Hematopoietic multipotent progenitor cell treated with erythropoietin and hydrocortisone succinate and interleukin-3 and kit ligand, for 8 days (in vitro differentiated cells): ENCODE measurements at regions not wholly inside any gene's neighbourhood (a gene's known extent, or its start where the extent isn't known, plus 50 kb on each side); places are given as distances from the start of the nearest gene placed in this dataset.
A peak's percentile ranks its signal among the peaks of the same experiment; 100 is the strongest.

Source experiments
- DNase-seq: peaks from one replicate; pipeline ENCODE4 v3.0.0-alpha.2; 2015

GRCh38 chr4:179976777-179977176 lies 2266.4 kb upstream of the TENM3 start:
- DNase-seq = no peak

GRCh38 chr4:179977378-179977777 lies 2265.8 kb upstream of the TENM3 start:
- DNase-seq = no peak

- no peak for DNase-seq
Measured at GRCh38 chr4:179981161-179981560, 2262.0 kb upstream of the TENM3 start.

DNA sequence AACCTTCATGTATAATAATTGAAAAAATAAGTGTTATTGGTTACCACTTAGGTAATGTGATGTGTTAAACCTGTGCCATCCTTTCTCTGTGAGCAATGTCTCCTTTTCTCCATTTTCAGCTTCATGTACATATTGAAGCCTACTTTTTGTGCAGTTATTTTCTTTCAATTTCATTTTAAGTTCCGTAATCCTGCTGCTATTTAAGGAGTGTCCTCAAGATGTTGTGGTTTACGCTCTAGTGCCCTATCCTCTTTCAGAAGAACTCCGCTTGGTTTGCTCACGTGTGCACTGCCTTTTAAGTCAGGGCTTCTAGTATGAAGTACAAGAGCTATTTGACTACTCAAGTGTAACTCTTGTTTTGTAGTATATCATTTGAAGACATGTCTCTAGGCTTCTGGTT lies 2253.2 kb upstream of the TENM3 start:
- no peak for DNase-seq

- no peak for DNase-seq
Measured at GRCh38 chr4:180009316-180009715, 2233.9 kb upstream of the TENM3 start.

GRCh38 chr4:180028682-180029081 lies 2214.5 kb upstream of the TENM3 start:
- DNase-seq = peak; percentile 55

DNA sequence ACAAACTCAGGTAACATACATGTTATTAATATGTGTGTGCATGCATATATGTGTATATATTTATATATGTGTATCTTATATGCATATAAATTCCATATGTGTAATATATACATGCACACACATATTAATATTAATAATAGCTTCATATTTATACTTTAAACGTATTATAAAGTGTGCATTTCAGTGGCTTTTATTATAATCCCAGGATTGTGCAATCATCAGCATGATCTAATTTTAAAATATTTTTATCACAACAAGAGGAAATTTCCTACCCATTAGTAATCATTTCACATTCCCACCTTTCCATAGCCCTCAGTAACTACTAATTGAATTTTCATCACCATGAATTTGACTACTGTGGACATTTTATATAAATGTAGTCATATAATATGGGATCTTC lies 2211.9 kb upstream of the TENM3 start:
- DNase-seq = no peak

DNA sequence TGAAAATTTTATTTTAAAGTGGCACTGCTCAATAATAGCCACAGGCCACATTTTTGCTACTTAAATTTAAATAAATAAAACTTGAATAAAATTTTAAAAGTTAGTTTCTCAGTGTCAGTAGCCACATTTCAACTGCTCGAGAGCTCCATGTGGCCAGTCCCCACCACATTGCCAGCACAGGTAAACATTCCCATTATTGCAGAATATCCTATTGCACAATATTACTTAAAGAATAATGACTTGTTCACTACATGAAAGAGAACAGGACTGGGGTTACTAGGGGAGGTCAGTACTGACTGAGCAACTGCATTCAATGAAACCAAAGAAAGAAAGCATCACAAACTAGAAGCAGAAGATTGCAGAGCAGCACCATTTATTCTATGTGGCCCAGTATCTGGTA lies 2201.6 kb upstream of the TENM3 start:
- DNase-seq = no peak

- no peak for DNase-seq
Measured at GRCh38 chr4:180052629-180053028, 2190.6 kb upstream of the TENM3 start.

DNA sequence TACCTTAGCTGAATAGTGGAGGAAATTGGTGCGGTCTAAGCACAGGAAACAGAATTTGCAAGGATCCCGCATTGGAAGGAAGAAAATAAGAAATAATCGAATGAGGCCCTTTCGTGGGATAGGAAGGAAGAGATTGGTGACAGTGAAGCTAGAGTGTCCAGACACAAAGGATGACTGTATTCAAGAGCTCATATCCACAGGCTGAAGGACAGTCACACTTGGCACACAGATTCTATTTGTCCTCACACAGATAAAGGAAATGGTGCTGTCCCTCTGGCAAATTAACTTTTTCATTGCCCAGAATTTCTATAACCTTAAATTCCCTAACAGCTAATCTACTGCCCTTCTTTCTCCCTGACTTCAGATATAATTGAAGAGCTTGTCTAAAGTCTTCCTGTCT lies 2188.9 kb upstream of the TENM3 start:
- no peak for DNase-seq

DNA sequence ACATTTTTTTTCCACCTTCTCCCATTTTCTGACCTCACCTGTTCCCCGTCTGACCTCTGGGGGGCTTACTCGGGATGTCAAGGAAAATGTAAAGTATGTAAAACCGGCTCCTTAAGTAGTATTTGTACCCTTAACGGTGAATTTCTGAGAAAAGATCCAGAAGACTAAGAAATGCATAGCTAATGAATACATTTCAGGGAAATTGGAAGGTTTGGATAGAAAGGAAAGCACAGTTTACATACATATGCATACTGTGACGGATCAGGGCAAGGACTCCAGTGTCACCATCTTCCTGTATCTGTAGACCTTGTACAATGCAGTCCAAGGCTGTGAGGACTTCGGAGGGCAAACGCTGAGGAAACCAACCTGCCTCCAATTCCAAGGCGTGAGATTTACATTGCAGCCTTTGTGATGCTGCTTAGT lies 2185.9 kb upstream of the TENM3 start:
- DNase-seq = no peak

DNA sequence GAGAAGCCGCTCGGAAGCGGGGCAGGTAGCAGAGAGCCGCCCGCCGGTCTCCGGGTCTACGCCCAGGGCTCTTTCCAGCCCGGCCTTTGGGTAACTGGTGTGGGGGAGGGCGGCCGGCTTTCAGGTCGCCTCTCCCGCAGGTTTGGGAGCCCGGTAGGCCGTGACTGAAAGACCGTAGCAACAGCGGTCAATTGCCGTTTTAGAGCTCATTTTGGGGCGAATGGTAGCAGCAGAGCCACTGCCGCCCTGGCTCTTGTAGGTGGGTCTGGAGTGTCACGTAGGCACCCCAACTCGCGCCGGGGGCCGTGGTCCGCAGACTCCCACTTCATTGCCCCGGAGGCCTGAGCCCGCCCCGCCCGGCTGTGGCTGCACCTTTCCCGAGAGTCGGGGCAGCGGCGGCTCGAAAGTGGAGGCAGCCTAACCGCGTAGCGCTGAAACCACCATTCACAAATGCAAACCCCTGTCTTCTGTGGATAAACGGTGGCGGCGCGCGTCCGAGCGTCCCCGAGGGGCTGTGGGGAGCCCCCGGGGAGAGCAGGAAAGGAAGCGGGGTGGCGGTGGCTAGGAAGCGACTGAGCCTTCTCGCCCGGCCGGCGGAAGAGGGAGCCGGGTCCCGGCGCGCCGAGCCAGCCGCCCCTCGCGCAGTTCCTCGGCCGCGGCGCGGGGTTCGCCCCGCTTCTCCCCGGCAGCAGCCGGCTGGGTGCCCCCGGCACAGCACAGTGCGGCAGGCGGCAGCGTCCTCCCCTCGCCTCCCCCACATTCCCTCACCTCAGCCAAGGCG lies 2185.1 kb upstream of the TENM3 start:
- DNase-seq = no peak

DNA sequence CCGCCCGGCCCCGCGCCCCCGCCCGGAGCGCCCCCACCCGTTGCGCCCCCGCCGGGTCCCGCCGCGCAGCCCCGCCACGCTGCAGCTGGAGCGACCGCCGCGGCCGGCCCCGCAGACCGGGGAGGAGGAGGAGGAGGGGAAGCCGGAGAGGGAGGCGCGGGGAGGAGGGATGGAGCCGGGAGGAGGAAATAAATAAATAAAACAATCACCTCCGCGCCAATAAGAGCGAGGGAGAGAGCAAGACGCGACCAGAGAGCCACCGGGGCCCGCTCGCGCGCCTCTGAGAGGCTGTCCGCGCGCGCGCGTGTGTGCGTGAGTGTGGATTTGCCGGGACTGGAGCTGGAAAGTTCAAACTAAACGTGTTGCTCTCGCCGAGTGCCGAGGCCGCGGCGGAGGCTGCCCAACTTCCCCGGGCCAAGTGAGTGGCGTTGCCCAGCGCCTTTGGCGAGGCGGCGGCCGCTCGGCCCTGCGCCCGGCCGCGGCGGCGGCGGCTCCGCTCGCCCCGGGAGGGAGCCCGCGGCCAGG lies 2184.4 kb upstream of the TENM3 start:
- no peak for DNase-seq

- no peak for DNase-seq
Measured at GRCh38 chr4:180059216-180059881, 2183.9 kb upstream of the TENM3 start.

GRCh38 chr4:180060159-180060889 lies 2182.9 kb upstream of the TENM3 start:
- DNase-seq = no peak

DNA sequence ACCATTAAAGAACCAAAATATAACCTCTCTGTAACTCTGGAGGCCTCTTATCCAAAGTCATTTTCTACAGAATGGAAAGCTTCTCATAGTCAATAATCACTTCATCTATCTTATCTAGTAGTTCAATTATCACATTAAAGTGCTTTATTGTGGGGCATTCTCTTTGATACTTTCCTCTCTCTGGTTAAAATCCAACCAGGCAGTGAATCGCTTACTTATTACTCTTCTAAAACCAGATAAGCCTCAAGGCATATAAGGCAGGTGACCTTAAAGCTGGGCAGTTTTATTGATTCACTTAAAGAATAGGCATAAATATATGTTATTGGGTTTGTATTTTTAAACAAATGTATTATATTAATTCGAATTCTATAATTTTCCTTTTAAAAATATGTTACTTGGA lies 2162.1 kb upstream of the TENM3 start:
- DNase-seq = no peak

- no peak for DNase-seq
Measured at GRCh38 chr4:180084561-180084960, 2158.6 kb upstream of the TENM3 start.

GRCh38 chr4:180086480-180087190 lies 2156.6 kb upstream of the TENM3 start:
- no peak for DNase-seq

GRCh38 chr4:180098586-180098985 lies 2144.6 kb upstream of the TENM3 start:
- no peak for DNase-seq

DNA sequence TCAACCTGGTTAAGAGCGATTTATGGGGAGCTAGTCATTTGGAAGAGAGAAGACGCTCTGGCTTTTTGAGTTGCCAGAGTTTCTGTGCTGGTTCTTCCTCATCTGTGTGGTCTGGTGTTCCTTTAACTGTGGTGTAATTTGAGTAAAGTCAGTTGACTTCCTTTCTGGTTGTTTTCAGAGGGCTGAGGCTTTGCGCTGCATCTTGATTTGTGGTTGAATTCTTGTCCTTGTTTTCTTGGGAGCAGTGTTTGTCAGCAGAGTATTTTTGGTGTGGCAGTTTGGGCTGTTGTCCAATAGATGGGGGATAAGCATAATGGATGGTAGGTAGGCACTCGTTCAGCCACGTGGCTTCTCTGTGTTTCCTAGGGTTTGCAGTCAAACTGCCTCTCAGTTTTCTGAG lies 2143.2 kb upstream of the TENM3 start:
- DNase-seq = no peak

GRCh38 chr4:180100433-180101344 lies 2142.5 kb upstream of the TENM3 start:
- no peak for DNase-seq
